Body of pancreas (tissue), 4 donors: ENCODE measurements at regions not wholly inside any gene's neighbourhood (a gene's known extent, or its start where the extent isn't known, plus 50 kb on each side); places are given as distances from the start of the nearest gene placed in this dataset.

Experiments
- POLR2A ChIP-seq, 3 donors: fragments of 450-650 bp; IDR thresholded peaks; one replicate each; pipeline ENCODE4 v1.6.1; 2016; ENCODE audit warnings: antibody characterized with exemption in 3 of 3, mild to moderate bottlenecking in 2 of 3
- TF ChIP-seq, protein P1 (sequence below), 7 experiments: fragments of 450-650 bp in 4 of 7; fragments of 200-600 bp in 3 of 7; sonication (generic) in 3 of 7; IDR thresholded peaks; one replicate each; pipeline ENCODE4 v1.5.1; 2016 to 2019; ENCODE audit warnings: antibody characterized with exemption in 7 of 7

DNA sequence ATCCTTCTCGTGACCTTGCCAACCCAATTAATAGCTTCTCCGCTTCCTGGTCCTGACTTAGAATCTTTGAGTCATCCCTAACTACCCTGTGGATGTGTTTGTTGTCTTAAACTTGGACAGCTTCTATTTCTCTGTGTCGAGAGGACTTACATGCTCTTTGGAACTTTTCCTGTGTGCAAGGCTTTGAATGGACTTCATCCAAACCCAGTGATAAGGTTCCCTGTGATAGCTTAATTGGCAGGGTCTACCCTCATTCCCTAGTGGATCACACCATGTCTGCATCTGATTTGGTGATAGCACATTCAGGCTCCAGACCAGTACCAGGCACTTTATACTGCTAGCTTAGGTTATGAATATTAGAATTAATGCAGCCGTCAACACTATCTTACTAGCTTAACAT, 378.2 kb upstream of the KAZN start:
- TF ChIP-seq, protein P1, sequence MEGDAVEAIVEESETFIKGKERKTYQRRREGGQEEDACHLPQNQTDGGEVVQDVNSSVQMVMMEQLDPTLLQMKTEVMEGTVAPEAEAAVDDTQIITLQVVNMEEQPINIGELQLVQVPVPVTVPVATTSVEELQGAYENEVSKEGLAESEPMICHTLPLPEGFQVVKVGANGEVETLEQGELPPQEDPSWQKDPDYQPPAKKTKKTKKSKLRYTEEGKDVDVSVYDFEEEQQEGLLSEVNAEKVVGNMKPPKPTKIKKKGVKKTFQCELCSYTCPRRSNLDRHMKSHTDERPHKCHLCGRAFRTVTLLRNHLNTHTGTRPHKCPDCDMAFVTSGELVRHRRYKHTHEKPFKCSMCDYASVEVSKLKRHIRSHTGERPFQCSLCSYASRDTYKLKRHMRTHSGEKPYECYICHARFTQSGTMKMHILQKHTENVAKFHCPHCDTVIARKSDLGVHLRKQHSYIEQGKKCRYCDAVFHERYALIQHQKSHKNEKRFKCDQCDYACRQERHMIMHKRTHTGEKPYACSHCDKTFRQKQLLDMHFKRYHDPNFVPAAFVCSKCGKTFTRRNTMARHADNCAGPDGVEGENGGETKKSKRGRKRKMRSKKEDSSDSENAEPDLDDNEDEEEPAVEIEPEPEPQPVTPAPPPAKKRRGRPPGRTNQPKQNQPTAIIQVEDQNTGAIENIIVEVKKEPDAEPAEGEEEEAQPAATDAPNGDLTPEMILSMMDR (IDR thresholded peaks at IDR 0.05) = no peak
- no peak for TF ChIP-seq POLR2A (IDR thresholded peaks at IDR 0.05)
